Sigmoid colon (tissue), 6 donors: ENCODE measurements at regions not wholly inside any gene's neighbourhood (a gene's known extent, or its start where the extent isn't known, plus 50 kb on each side); places are given as distances from the start of the nearest gene placed in this dataset.

Source experiments
- DNase-seq: peaks from one replicate; pipeline ENCODE4 v3.0.0-alpha.2; 2019
- H3K27ac ChIP-seq, 4 donors: fragments of 200-600 bp; sonication (generic); one replicate each; pipeline ENCODE4 v1.5.1; 2016 to 2019; ENCODE audit warnings: mild to moderate bottlenecking in 1 of 4
- H3K27me3 ChIP-seq, 3 donors: fragments of 200-600 bp; sonication (generic); one replicate each; pipeline ENCODE4 v1.5.1; 2019; ENCODE audit warnings: mild to moderate bottlenecking in 1 of 3
- H3K36me3 ChIP-seq, 4 donors: fragments of 200-600 bp; sonication (generic); one replicate each; pipeline ENCODE4 v1.5.1; 2016 to 2019
- H3K4me1 ChIP-seq, 4 donors: fragments of 200-600 bp; sonication (generic); one replicate each; pipeline ENCODE4 v1.5.1; 2017 to 2019
- H3K4me3 ChIP-seq, 4 donors: fragments of 200-600 bp; sonication (generic); one replicate each; pipeline ENCODE4 v1.5.1; 2017 to 2019; ENCODE audit warnings: mild to moderate bottlenecking in 2 of 4, moderate library complexity in 1 of 4
- H3K9me3 ChIP-seq, 4 donors: fragments of 200-600 bp in 3 of 4; sonication (generic) in 3 of 4; one replicate each; pipeline versions ENCODE4 v1.5.1 to v1.6.1; 2013 to 2019
- EP300 ChIP-seq, 4 donors: sonication (generic); formaldehyde crosslinking; IDR thresholded peaks; one replicate each; pipeline ENCODE4 v1.6.1; 2017; ENCODE audit warnings: antibody characterized with exemption in 4 of 4
- POLR2A ChIP-seq, 2 donors: fragments of 450-650 bp; IDR thresholded peaks; one replicate each; pipeline ENCODE4 v1.6.1; 2016; ENCODE audit warnings: antibody characterized with exemption in 2 of 2, mild to moderate bottlenecking in 2 of 2, moderate library complexity in 2 of 2
- POLR2AphosphoS5 ChIP-seq, 4 donors: sonication (generic); formaldehyde crosslinking; IDR thresholded peaks; one replicate each; pipeline ENCODE4 v1.6.1; 2017; ENCODE audit warnings: antibody characterized with exemption in 4 of 4
- WGBS, 2 donors: extraction: QIAGEN DNeasy Blood & Tissue Kit; methylation state at CpG; one replicate each; pipeline ENCODE4 v1.1.7; 2013; 5-methylcytosine and 5-hydroxymethylcytosine counted together
- intact Hi-C: fragments of 100-400 bp; cut with DNase I; formaldehyde crosslinking; loops from one replicate; pipeline ENCODE4 v1.15.1; 2023
- TF ChIP-seq, protein P1 (sequence below), 4 experiments: fragments of 450-650 bp in 3 of 4; fragments of 200-600 bp in 1 of 4; IDR thresholded peaks; one replicate each; pipeline ENCODE4 v1.5.1; 2016 to 2019; ENCODE audit warnings: antibody characterized with exemption in 4 of 4, mild to moderate bottlenecking in 3 of 4, moderate library complexity in 2 of 4
- donor health status: healthy with polysubstance abuse.
- donor health status: healthy.

DNA sequence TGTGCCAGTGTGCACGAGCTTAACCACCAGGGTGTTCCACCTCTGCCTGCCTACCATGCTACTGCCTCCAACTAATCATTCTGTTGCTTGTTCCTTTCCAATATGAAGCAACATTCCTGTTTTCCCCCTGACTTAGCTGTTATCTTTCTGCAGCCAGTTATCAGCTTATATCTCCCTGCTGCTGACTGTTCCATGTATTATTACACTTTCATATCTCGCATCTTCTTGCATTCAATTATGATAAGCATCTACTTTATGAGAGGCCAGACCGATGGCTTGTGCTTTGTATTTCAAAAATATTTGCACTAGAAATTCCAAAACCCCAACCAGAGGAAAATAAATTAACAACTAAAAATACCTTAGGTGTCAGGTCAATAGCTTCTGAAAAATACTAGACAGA lies 394.0 kb upstream of the BRINP1 start:
- intact Hi-C loops, result no loop called here

DNA sequence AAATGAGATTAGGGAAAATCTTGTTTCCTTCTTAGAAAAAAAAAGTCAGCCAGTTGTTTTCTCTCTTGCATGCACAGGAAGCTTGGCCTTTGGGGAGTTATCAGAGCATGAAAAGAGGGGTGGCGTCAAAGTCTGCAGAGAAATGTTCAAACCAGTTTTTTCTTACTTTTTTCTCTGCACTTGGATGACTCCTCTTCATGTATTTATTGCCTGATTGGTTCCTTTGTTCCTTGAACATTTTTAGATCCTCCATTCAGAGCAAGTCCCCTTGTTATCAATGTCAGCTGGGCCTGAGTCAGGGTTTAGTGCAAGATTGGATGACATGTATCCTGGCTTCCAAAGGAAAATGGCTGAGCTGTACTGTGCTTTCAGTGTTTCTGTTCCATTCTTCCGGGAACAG lies 392.6 kb upstream of the BRINP1 start:
- H3K27me3 ChIP-seq, result no peaks in the 10 kb centered on the region
- DNase-seq, result no peak
- no peak overlapping the region for H3K4me3 ChIP-seq
- intact Hi-C loops, result no loop called here
- peaks cover 0 to 4% (median 0%) of the 10 kb centered on the region in 4 donors for H3K9me3 ChIP-seq
- no peaks in the 10 kb centered on the region for H3K4me1 ChIP-seq
- 78 to 81% methylated on average over 2 of the region's 2 CpGs for WGBS, 2 donors
- no peak overlapping the region for H3K27ac ChIP-seq
- no peak for TF ChIP-seq EP300 (IDR thresholded peaks at IDR 0.05)
- TF ChIP-seq, protein P1, sequence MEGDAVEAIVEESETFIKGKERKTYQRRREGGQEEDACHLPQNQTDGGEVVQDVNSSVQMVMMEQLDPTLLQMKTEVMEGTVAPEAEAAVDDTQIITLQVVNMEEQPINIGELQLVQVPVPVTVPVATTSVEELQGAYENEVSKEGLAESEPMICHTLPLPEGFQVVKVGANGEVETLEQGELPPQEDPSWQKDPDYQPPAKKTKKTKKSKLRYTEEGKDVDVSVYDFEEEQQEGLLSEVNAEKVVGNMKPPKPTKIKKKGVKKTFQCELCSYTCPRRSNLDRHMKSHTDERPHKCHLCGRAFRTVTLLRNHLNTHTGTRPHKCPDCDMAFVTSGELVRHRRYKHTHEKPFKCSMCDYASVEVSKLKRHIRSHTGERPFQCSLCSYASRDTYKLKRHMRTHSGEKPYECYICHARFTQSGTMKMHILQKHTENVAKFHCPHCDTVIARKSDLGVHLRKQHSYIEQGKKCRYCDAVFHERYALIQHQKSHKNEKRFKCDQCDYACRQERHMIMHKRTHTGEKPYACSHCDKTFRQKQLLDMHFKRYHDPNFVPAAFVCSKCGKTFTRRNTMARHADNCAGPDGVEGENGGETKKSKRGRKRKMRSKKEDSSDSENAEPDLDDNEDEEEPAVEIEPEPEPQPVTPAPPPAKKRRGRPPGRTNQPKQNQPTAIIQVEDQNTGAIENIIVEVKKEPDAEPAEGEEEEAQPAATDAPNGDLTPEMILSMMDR (IDR thresholded peaks at IDR 0.05), result no peak
- no peak for TF ChIP-seq POLR2A (IDR thresholded peaks at IDR 0.05)
- no peak for TF ChIP-seq POLR2AphosphoS5 (IDR thresholded peaks at IDR 0.05)
- no peaks in the 10 kb centered on the region for H3K36me3 ChIP-seq

More for the DNA sequence above, 394.0 kb upstream of the BRINP1 start:
- no peak for DNase-seq
- H3K36me3 ChIP-seq, result no peaks in the 10 kb centered on the region
- 44 to 62% methylated on average over 3 of the region's 3 CpGs for WGBS, 2 donors
- H3K4me1 ChIP-seq, result no peaks in the 10 kb centered on the region
- peaks cover 0 to 4% (median 0%) of the 10 kb centered on the region in 4 donors for H3K9me3 ChIP-seq
- H3K27me3 ChIP-seq, result no peaks in the 10 kb centered on the region
- no peak overlapping the region for H3K4me3 ChIP-seq
- TF ChIP-seq POLR2A (IDR thresholded peaks at IDR 0.05) (no peak), EP300 (IDR thresholded peaks at IDR 0.05) (no peak), POLR2AphosphoS5 (IDR thresholded peaks at IDR 0.05) (no peak)
- TF ChIP-seq, protein P1 (IDR thresholded peaks at IDR 0.05), result no peak
- H3K27ac ChIP-seq, result no peak overlapping the region

DNA sequence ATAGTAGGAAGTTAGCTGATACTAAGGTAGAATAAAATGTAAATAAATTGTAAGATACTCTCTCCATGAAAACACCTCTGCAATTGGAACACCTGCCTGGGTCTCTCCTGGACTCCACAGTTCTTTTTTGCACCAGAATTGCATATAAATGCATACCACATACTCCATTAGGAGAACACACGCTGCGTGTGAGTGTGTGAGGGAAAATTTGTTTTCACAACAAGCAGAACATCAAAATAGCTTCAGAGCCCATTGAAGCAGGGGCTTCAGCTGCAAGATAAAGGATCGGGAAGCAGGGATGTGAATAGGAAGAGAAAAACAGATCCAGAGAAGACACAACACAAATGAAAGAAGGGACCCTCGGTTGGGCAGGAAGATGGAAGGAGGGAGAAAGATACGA lies 389.8 kb upstream of the BRINP1 start:
- TF ChIP-seq, protein P1 (IDR thresholded peaks at IDR 0.05), result no peak
- TF ChIP-seq POLR2A (IDR thresholded peaks at IDR 0.05), result no peak
- no peak for TF ChIP-seq POLR2AphosphoS5 (IDR thresholded peaks at IDR 0.05)
- no peak for TF ChIP-seq EP300 (IDR thresholded peaks at IDR 0.05)
- Histone ChIP-seq H3K27me3 (no peaks in the 10 kb centered on the region), H3K9me3 (no peaks in the 10 kb centered on the region), H3K4me3 (no peak overlapping the region), H3K27ac (no peak overlapping the region), H3K4me1 (no peaks in the 10 kb centered on the region), H3K36me3 (no peaks in the 10 kb centered on the region)
- DNase-seq, result no peak
- 44 to 59% methylated on average over 5 of the region's 5 CpGs for WGBS, 2 donors
- intact Hi-C loops, result no loop called here

DNA sequence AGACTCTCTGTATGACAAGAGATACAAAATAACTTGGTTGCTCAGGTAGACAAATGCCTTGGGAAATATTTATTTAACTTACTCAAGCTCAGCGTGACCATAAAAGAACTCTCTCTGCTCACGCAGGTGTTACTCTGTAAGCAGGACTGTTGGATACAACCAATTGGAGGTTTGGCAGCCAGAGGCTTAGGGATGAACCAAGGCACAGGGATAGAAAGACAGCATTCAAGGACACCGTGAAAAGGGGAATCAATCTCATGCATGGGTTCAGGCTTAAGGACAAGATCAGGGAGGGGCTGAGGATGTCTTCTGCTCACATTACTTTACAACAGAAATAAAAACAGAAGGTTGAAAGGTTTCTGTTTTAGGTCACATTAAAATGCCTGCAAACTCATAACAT lies 389.0 kb upstream of the BRINP1 start:
- Histone ChIP-seq H3K27me3 (no peaks in the 10 kb centered on the region), H3K36me3 (no peaks in the 10 kb centered on the region), H3K4me3 (no peak overlapping the region), H3K9me3 (no peaks in the 10 kb centered on the region), H3K27ac (no peak overlapping the region), H3K4me1 (no peaks in the 10 kb centered on the region)
- DNase-seq, result no peak
- intact Hi-C loops, result no loop called here
- TF ChIP-seq POLR2AphosphoS5 (IDR thresholded peaks at IDR 0.05) (no peak), EP300 (IDR thresholded peaks at IDR 0.05) (no peak), POLR2A (IDR thresholded peaks at IDR 0.05) (no peak)
- TF ChIP-seq, protein P1 (IDR thresholded peaks at IDR 0.05), result no peak
- 19 to 50% methylated on average over 3 of the region's 3 CpGs for WGBS, 2 donors

DNA sequence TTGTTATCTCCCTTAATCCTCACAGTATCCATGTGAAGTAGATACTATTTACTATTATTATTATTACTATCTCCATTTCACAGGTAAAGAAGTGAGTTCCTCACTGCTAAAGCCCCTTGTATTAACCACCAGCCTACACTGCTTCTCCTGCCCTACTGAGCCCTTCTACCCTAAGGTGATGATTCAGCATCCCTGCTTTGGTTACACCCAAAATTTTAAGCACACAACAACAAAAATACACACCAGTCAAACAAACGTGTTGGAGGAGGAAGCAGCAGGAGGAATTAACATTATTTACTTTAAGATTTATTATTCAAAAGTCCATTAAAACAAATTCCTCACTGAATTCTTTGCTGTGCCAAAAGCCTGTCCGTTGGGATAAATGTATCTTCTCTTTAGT lies 370.2 kb upstream of the BRINP1 start:
- Histone ChIP-seq H3K27ac (no peak overlapping the region), H3K9me3 (peaks cover 0 to 2% (median 0%) of the 10 kb centered on the region in 4 donors), H3K27me3 (no peaks in the 10 kb centered on the region), H3K4me1 (peaks cover 0 to 11% (median 5%) of the 10 kb centered on the region in 4 donors), H3K4me3 (no peak overlapping the region), H3K36me3 (no peaks in the 10 kb centered on the region)
- DNase-seq, result no peak
- intact Hi-C loops, result no loop called here
- 16 to 41% methylated on average over 2 of the region's 2 CpGs for WGBS, 2 donors
- TF ChIP-seq EP300 (IDR thresholded peaks at IDR 0.05) (no peak), POLR2A (IDR thresholded peaks at IDR 0.05) (no peak), POLR2AphosphoS5 (IDR thresholded peaks at IDR 0.05) (no peak)
- TF ChIP-seq, protein P1 (IDR thresholded peaks at IDR 0.05), result no peak
